ENCODE measurements at regions not wholly inside any gene's neighbourhood (a gene's known extent, or its start where the extent isn't known, plus 50 kb on each side); places are given as distances from the start of the nearest gene placed in this dataset.

GRCh38 chr10:108204528-108205305, 1040.2 kb upstream of the SORCS1 start:
- Histone ChIP-seq H3K36me3 (ENCODE audit: control insufficient read depth in 2 of 3, insufficient read depth in 3 of 3, low read length in 3 of 3) (no peaks in the 10 kb centered on the region), H3K9ac (ENCODE audit: low read length in 3 of 3) (no peak overlapping the region), H3K9me3 (ENCODE audit: control insufficient read depth in 2 of 3, insufficient read depth in 1 of 3, low read length in 3 of 3) (no peaks in the 10 kb centered on the region), H3K27ac (ENCODE audit: low read depth in 2 of 2, low read length in 2 of 2) (no peak overlapping the region), H3K27me3 (ENCODE audit: control insufficient read depth, insufficient read depth, low read length) (no peaks in the 10 kb centered on the region), H3K4me3 (ENCODE audit: low read length in 3 of 3) (no peak overlapping the region), H3K4me1 (ENCODE audit: control insufficient read depth in 2 of 3, insufficient read depth in 2 of 3, low read depth in 1 of 3, low read length in 3 of 3) (no peaks in the 10 kb centered on the region)
- intact Hi-C loops (cut with DNase I), result no loop called here
- DNase-seq, result peak in 2 of 5 donors; percentile 46 to 72
- peak; percentile 60 for TF ChIP-seq CTCF (IDR thresholded peaks at IDR 0.05; ENCODE audit: borderline replicate concordance, extremely low read depth, insufficient read depth)
- FAIRE-seq, result peak; percentile 41

GRCh38 chr10:108203905-108204527, 1039.5 kb upstream of the SORCS1 start:
- H3K9me3 ChIP-seq (ENCODE audit: control insufficient read depth in 2 of 3, insufficient read depth in 1 of 3, low read length in 3 of 3), result no peaks in the 10 kb centered on the region
- FAIRE-seq (no peak), DNase-seq (no peak)
- intact Hi-C loops (cut with DNase I), result no loop called here
- H3K27me3 ChIP-seq (ENCODE audit: control insufficient read depth, insufficient read depth, low read length), result no peaks in the 10 kb centered on the region
- TF ChIP-seq CTCF (IDR thresholded peaks at IDR 0.05; ENCODE audit: borderline replicate concordance, extremely low read depth, insufficient read depth), result no peak
- H3K4me1 ChIP-seq (ENCODE audit: control insufficient read depth in 2 of 3, insufficient read depth in 2 of 3, low read depth in 1 of 3, low read length in 3 of 3), result no peaks in the 10 kb centered on the region
- no peak overlapping the region for H3K27ac ChIP-seq (ENCODE audit: low read depth in 2 of 2, low read length in 2 of 2)
- no peak overlapping the region for H3K4me3 ChIP-seq (ENCODE audit: low read length in 3 of 3)
- H3K9ac ChIP-seq (ENCODE audit: low read length in 3 of 3), result no peak overlapping the region
- no peaks in the 10 kb centered on the region for H3K36me3 ChIP-seq (ENCODE audit: control insufficient read depth in 2 of 3, insufficient read depth in 3 of 3, low read length in 3 of 3)

GRCh38 chr10:108187408-108188012, 1023.0 kb upstream of the SORCS1 start:
- Histone ChIP-seq H3K4me1 (ENCODE audit: control insufficient read depth in 2 of 3, insufficient read depth in 2 of 3, low read depth in 1 of 3, low read length in 3 of 3) (no peaks in the 10 kb centered on the region), H3K27me3 (ENCODE audit: control insufficient read depth, insufficient read depth, low read length) (no peaks in the 10 kb centered on the region), H3K27ac (ENCODE audit: low read depth in 2 of 2, low read length in 2 of 2) (no peak overlapping the region), H3K9ac (ENCODE audit: low read length in 3 of 3) (no peak overlapping the region), H3K9me3 (ENCODE audit: control insufficient read depth in 2 of 3, insufficient read depth in 1 of 3, low read length in 3 of 3) (peaks cover 0 to 1% (median 0%) of the 10 kb centered on the region in 3 donors), H3K4me3 (ENCODE audit: low read length in 3 of 3) (no peak overlapping the region), H3K36me3 (ENCODE audit: control insufficient read depth in 2 of 3, insufficient read depth in 3 of 3, low read length in 3 of 3) (no peaks in the 10 kb centered on the region)
- DNase-seq (peak in 1 of 5 donors; percentile 20), FAIRE-seq (no peak)
- TF ChIP-seq CTCF (IDR thresholded peaks at IDR 0.05; ENCODE audit: borderline replicate concordance, extremely low read depth, insufficient read depth), result no peak
- intact Hi-C loops (cut with DNase I), result no loop called here

Data from kidney (tissue), 13 donors.